OCI-LY3 (cell line): ENCODE measurements at regions not wholly inside any gene's neighbourhood (a gene's known extent, or its start where the extent isn't known, plus 50 kb on each side); places are given as distances from the start of the nearest gene placed in this dataset.

Experiments used
- CTCF ChIP-seq: fragments of 200-600, 300-600 bp; sonication (generic); IDR thresholded peaks from 2 replicates; pipeline ENCODE4 v1.5.1; 2014; ENCODE audit warnings: antibody characterized with exemption, low read length, low read depth
- EZH2phosphoT487 ChIP-seq: fragments of 200-600 bp; shearing (Covaris generic); IDR thresholded peaks from 2 replicates; pipeline ENCODE4 v1.6.1; 2018; ENCODE audit warnings: antibody characterized with exemption, mixed run types, low read depth

DNA sequence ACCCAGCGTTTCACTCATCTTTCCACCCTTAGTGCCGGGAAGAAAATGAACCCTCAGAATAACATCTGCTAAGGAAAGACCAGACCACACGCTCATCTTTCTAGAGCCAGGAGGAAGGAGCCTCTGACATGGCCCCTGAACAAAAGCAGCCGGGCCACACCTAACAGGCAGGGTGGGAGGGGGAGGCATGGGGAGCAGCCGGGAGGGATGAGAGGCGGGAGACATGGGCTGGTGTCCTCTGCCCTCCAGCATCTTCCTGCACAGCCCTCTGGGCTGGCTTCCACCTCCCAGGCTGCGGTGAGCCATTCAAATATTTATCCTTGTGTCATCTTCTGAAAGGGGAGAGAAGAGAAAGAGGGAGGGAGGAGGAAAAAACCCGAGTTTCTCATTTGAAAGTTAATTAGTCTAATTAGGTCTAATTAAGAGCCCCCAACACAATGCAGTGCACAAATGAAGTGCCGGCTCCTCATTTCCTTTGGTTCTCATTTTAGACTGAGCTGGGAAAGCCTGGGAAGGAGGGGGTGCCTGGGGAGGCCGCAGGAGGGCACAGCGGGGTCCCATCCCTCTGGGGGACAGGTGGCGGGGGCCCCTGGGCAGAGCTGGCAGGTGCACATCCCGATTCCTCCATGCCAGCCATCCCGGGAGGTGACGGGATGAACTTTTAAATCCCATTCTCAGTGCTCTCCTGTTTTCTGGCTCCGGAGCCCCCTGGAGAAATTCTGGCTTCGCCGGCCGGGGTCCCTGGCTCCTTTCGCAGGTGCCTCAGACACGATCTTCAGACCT, 90.5 kb downstream of the ENGASE start:
- TF ChIP-seq CTCF (no peak), EZH2phosphoT487 (no peak)
